HS-27A (cell line): ENCODE measurements at regions not wholly inside any gene's neighbourhood (a gene's known extent, or its start where the extent isn't known, plus 50 kb on each side); places are given as distances from the start of the nearest gene placed in this dataset.

Experiments
- DNase-seq: peaks from one replicate; pipeline ENCODE4 v3.0.0-alpha.2; 2012; ENCODE audit warnings: low read depth, missing footprints

DNA sequence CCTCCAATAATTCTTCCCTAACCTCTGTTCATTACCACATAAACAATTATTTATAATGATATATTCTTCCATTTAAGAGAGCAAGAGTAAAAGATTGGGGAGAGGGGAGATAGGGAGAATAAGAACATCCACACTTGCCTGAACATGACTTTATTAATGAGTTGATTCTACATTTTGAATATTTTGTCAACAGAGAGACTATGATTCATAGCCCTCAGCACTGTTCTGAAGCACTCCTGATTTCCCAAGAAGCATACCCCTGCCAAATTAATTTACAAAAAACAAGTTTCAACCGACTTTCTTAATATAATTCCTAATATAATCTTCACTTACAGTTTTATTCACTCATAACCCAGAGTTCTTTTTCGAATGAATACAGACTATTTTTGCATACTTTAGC is 828.8 kb downstream of the ROBO2 start:
- no peak for DNase-seq

DNA sequence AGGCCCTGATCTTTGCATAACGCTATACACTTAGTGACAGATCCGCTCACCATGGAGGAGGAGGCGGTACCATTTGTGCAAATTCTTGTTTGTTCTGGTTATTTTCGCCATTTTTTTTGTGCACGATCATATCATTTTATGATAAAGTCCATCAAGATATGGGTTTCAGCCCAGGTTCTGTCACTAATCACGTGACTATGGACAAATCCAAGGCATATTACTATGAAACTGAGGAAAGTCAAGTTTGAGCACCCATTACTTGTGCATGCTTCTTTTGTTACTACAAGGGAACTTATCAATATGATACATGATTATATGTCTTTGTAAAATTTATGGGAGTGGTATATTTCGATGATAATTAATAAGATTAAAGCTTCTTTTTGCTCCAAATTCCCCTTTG is 829.5 kb downstream of the ROBO2 start:
- DNase-seq: no peak

DNA sequence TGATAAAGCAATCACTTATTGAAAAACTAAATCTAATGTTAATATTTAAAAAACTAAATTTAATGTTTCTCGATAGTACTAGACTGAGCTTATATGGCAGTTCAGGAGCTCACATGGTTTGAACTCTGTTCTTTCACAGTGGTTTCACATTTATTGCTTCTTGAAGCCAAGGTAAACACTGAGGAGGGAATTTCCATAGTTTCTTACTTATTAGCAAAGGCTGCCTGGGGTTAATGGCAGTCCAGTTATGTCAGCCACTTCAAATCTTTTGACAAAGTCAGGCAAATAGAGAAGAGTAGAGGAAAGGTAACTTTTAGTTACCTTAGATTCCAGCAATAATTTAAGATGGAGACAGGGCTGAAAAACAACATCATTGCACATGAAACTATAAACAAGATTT is 831.5 kb downstream of the ROBO2 start:
- no peak for DNase-seq

DNA sequence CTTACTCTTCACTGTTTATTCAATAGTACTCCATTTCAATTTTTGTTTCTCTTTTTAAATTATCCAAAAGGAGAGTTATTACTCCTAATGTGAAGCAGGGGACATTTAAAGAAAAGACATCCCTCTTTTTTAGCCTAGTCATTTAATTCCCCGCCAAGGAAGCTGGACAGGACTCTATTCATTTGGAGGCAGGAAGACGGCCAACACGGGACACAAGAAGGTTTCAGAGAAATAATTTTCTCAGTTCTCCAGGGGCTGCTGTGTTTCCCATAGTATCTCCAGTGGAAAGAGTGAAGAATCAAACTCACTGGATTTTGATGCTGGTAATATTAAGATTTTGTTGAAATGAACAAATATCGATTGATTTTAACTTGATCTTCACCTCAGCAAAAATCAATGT is 833.7 kb downstream of the ROBO2 start:
- DNase-seq: no peak

DNA sequence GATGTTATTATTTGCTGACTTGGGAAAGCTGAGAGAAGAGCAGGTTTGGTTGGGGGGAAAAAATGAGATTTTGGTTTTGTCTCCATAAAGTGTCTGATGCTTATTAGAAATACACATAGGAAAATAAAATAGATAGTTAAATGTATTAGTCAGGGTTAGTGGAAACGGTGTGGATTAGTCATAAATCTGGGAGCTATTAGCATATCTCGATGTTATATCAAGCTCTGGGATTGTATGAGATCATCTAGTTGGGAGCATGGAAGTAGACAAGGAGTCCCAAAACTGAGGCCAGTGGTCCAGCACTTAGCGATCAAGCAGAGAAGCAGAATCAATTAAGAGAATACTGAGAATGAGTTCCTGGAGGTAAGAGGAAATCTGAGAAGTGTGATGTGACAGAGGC is 845.5 kb downstream of the ROBO2 start:
- no peak for DNase-seq

DNA sequence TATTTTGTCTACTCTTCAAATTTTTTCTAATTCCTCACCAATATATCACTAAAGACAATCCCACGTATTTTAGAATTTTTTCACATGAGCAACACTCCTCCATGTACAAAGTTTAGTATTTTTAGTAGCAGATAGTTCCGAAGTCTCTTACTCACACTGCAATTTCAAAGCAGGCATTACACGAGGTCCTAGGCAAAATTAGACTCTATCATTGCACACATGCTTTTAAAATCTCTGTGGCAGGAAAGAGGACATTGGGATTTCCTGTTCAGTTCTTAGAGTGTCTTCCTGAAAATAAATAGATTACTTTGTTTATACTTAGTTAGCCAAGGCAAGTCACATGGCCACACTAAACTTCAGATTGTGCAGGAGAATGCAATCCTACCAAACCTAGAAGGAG is 847.7 kb downstream of the ROBO2 start:
- DNase-seq: no peak

DNA sequence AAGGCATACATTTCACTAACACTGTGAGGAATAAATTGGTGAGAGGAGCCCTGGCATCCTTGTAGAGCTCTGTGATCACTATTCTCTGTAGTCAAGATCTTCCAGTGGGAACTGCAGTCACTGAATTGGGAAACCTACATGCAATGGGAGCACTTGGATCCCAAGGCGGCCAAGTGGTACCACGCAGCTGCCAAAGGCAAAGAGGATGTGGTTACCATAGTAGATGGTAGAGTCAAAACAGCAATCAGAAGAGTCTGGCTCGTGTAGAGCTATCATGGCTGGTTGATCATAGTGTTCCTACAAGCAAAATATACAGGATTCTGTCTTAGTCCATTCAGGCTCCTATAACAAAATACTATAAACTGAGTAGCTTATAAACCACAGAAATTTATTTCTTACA is 849.7 kb downstream of the ROBO2 start:
- DNase-seq: no peak

DNA sequence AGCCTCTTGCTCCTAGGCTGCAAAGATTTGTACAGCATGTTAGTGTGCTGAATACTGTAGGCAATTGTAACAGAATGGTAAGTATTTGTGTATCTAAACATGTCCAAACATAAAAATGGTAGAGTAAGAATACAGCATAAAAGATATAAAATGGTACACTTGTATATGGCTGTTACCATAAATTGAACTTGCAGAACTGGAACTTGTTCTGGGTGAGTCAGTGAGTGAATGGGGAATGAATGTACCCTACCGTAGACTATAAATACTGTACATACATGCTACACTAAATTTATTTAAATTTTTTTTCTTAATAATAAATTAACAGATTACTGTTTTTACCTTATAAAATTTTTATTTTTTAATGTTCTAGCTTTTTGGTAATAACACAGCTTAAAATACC is 858.7 kb downstream of the ROBO2 start:
- no peak for DNase-seq

DNA sequence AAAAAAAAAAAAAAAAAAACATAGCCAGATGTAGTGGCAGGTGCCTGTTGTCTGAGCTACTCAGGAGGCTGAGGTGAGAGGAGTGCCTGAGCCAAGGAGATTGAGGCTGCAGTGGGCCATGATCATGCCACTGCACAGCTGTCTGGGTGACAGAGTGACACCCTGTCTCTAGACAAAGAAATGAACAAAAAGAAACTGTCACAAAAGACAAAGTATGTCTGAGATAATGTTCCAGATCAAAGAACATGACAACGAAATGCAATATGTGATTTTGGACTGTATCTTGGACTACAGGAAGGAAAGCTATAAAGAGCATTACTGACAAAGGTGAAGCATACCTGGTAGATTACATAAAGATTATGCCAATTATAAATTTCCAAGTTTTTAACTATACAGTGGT is 862.8 kb downstream of the ROBO2 start:
- DNase-seq: no peak

DNA sequence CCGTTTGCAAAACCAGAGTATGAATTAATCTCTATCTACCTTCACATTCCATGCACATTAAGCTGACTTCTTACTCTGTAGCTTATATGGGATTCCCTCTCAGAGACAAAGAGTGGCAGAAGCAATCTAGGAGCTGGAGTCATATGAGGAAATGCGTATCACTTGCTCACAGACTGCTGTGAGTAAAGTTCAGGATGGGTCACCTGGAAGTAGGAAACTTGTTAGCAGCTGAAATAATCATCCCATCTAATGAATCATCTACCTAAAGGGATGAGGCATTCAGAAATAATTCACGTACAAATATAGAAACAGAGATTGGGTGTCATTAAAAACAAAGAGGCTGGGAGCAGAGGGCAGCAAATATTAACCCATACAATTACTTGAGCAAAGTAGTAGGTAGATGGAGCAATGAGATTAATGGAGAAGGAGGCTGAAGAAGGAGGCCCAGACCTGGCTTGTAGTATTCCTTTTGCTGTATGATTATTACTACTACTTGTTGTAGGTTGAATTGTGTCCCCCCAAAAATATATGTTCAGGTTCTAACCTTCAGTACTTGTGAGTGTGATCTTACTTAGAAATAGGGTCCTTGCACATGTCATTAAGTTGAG is 866.3 kb downstream of the ROBO2 start:
- no peak for DNase-seq

DNA sequence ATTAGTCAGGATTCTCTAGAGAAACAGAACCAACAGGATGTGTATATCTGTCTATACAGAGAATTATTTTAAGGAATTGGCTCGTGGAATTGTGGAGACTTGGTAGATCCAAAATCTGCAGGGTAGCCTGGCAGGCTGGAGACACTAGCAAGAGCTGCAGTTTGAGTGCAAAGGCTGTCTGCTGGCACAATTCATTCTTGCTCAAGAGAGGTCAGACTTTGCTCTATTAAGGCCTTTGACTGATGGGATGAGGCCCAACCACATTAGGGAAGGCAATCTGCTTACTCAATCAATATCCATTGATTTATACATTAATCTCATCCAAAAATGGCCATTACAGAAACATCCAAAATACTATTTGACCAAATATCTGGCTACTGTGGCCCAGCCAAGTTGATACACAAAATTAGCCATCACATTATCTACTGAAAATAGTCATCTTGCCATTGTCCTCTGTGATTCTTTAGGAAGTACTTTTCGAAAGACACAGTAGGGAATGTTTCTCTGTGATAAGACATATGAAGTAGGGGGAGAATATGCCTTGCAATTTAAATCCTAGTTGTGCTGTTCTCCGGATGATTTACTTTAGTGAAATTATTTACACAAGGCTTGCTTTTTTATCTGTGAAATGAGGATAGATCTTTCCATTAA is 873.8 kb downstream of the ROBO2 start:
- no peak for DNase-seq

DNA sequence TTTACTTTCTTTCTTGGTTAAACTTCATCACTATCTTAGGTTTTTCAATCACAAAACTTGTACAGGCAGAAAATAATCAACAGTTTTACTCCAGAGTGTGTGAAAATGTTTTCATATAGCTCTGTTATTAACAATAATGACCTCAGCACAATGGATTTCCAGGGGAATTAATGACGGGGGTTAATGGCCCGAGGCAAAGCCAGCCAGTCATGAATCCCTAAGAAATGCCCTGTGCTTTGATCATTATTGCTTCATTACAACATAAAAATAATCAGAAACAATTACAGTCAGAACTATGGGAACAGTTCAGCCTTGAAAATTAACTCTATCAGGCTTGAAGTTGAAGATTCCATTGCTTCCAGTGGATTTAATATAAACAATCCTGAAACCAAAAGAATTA is 875.4 kb downstream of the ROBO2 start:
- no peak for DNase-seq

DNA sequence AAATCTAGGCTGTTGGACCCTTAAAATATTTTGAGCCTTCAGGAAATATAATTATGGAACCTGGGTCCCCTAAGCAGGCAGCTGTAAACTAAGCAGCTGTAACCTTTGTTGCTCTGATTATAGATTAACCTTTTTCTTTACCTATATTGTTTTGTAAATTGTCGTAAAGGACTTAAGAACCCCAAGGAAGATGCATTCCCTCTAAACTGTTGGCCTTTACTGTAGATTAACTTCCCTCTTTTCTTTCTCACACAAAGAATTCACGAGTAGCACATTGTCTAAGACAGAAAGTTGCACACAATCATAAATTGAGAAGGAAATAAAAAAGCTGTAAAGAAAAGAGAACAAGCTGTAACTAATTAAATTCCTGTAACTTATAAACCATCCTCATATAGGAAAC is 877.3 kb downstream of the ROBO2 start:
- DNase-seq: no peak

DNA sequence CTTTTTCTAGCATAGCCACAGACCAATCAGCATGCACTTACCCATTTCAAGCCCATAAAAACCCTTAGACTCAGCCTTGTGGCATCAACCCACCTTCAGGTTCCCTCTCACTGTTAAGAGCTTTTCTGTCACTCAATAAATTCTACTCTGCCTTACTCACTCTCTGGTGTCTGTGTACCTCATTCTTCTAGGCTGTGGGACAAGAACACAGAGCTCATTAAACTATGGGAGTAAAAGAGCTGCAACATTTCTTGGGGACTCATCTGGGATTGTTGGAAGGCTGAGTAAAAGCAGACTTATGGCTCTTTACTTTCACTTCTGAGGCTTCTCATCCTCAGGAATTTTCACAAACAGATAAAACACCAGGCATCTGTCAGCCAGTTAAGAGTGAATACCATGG is 879.3 kb downstream of the ROBO2 start:
- no peak for DNase-seq

DNA sequence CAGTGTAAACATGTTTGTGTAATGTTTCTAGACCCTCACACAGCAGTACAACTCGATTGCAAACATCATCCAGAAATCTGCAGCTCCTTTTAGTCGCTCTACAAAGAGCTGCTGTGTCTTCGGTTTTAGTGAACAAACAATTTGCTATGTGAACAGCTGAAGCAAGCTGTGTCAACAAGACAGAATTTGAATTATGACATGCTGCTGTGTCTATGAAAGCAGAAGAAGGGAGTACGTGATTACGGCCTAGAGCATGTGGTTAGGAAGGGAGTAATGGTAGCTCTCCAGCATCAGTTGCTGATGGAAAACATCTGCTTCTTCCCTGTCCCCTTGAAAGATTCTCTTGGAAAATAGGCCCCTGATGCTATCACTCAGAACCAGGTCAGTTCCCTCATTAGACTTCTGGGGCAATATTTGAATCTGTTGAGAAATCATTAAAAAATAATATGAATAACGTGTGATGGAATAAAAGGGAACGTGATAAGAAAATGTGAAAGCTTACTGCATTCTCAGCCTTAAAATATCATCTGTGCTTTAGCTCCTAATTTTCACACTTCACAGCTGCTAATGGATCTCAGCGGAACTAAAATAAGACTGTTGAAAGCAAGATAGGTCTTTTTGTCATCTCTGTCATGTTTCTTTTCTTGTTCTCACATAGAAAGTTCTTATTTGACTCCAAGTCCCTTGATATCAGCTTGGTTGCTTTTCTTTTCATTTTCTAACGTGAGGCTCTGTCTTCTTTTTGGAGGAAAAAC is 891.5 kb downstream of the ROBO2 start:
- DNase-seq: no peak

DNA sequence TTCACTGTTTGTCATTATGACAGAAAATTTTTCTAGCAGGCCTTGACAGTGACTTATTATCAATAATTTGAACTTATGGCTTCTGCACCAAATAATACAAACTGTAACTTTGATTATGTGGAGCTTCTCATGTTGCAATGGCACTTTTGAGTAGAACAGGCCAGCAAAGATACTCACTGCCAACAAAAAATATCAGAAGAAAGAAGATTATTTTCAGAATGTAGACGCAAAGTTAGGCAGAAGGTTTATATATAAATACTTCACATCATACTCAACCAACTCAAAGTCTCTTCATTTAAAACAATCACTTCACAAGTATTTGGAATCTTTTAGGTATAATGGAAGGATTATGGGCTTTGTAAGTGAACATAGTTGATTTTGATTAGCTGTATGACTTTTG is 893.0 kb downstream of the ROBO2 start:
- no peak for DNase-seq

DNA sequence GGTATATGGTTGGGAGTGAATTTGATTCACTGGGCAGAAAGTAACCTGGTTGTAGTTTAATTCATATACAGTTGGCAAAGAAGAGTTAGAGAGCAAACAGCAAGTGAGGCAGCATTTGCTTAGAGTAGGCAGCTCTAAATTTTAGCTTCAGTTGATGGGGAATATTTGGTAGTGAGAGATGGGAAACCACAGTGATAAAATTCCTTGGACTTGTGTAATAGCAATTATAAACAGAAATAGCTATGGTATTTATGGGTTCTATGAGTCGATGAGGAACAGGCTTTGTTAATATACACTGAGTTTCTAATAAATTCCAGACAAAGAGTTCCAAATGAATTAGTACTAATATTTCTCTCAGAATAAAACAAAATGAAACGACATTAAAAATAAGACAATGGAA is 894.0 kb downstream of the ROBO2 start:
- DNase-seq: no peak

DNA sequence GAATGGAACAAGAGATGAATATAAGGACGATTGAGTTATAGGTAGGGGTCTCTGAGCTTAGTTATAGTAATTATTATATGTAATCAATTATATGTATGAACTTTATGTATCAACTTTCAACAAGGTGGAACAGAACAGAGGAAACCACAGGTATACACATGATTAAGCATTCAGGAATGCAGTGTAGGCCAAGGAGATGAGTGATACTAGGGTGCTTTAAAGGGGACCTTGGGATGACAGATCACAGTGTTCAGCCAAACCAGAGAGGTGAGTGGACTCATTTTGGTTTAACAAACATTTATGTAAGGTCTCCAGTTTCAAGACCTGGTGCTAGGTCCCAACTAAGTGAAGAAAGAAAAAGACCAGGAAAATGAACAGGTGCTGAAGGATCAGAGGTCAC is 895.5 kb downstream of the ROBO2 start:
- no peak for DNase-seq

DNA sequence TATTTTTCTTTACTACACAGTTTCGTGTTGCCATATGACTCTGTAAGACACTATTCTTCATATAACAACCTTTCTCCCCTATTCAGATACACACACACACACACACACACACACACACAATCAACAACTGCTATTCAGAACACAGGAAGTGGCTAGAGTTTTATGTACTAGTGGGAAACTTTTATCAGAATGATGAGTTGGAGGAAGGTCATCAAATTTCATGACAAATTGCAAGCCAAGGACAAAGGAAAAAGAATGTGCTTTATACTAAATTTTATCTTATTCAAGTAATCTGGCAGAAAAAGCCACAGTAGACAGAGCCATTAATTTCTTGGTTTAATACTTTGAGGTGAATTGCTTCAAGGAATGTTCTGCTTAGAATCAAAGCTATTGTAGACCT is 899.8 kb downstream of the ROBO2 start:
- DNase-seq: no peak

DNA sequence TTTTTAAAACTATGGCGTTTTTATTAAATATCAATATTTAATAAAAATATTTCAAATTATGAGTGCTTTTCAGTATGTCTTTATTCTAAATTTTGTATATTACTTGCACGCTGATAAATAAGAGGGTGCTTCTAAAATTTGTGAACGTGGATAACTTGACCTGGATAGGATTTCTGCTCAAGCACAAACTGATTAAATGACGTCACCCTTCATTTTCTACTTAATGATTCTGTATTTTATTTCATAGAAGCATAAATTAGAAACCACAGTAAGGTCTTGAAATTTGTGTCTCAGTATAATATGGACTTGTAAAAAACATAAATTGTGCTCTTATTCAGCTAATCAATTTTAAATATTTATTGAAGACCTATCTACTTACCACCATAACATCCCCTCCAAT is 903.7 kb downstream of the ROBO2 start:
- DNase-seq: no peak

DNA sequence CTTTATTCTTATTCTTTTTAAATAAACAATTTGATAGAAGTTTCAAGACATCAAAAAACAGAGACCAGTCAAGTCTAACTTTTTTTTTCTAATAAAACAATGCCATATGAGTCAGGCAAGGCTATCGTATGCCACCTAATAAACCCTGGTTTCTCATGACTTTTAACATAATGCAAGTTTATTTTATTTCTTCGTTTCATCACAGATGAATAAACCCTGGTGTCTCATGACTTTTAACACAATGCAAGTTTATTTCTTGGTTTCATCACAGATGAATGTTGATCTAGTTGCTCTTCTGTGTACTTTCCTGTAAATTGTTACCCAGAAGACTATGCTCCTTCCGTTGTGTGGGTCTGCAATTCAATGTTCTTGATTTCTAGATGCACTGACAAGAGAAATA is 905.4 kb downstream of the ROBO2 start:
- DNase-seq: no peak

DNA sequence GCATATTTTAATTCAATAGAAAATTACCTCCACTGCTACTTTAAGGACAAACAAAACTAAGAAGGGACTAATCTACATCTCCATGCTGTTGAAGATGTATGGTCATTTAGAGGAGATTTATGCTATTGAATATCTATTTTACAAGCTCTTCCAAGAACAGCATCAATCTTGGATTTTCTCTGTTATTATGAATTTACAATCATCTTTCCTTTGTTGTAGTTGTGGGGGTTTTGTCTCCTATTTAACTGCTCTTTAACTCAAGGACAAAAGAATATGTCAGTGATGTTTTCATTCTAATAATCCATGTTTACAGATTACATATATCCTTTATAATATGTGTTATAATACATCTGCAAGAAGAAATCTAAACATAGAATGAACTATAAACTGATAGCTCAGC is 907.8 kb downstream of the ROBO2 start:
- DNase-seq: no peak

DNA sequence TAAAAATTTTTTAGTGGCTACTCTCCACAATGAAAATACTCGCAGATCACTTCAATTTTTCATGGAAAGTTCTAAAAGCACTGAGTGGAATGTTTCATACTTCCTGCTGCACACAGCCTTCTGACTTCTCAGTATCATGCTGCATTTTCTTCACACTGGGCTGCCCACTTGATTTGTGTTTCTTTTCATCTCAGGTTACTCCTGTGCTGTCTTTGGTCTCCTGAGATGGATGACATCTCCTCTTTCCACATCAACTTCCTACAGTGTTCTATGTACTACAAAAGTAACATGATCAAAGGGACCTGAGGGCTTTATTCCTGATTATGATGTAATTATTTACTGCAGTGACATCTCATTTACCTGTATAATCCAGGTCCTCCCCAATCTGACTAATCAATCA is 927.7 kb downstream of the ROBO2 start:
- no peak for DNase-seq

DNA sequence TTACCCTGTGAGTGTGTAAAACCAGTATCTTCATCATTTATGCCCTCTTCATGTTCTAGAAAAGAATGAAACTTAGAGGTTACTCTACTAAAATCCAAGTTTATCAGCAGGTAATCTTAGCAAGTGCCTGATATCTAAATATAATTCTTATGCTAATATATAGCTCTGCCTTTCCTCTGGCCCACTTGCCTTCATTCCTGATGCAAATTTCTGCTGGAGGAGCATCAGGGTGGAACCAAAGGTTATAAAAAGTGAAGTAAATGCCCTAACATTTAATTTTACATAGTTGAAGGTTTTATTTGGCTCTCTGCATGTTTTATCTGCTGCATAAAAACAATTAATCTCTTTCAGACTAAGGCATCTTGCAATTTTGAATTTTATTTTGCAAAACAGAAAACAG is 936.2 kb downstream of the ROBO2 start:
- DNase-seq: no peak
